ENCODE measurements at regions not wholly inside any gene's neighbourhood (a gene's known extent, or its start where the extent isn't known, plus 50 kb on each side); places are given as distances from the start of the nearest gene placed in this dataset.

DNA sequence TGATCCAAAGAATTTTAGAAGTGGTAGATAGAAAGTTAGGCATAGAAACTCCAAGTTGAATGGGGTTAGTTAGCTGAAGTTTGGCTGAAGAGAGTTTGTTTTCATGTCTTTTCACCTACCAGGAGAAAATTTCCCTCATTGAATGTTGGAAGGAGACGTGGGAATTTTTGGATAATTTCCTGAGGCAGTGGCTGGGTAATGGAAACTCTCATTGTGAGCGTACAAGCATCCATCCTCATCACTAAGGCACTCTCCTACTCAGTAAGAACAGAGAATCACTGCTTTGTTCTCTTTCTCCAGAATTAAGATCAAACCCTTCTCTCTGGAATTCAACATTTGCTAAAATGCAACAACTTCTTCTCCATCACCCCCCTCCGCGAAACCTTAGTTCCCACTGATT is 179.7 kb downstream of the PALM2AKAP2 start:
- ChIA-PET POLR2A (no interaction called here), CTCF (ENCODE audit: low intra/inter-chr PET ratio, low total read pairs) (no interaction called here)
- intact Hi-C loops (cut with micrococcal nuclease; ENCODE audit: unreplicated experiment), result no loop called here
- Histone ChIP-seq H3K4me3 (replicated peaks in 1 of 3; ENCODE audit: insufficient read depth in 1 of 3, low read depth in 2 of 3, low read length in 3 of 3) (no peak overlapping the region), H3K4me1 (ENCODE audit: insufficient read depth, low read length) (no peaks in the 10 kb centered on the region), H3K27me3 (ENCODE audit: control insufficient read depth in 1 of 2, insufficient read depth in 2 of 2, low read length in 2 of 2) (no peaks in the 10 kb centered on the region; a peak in 1 of 5 replicates), H3K27ac (ENCODE audit: extremely low read length, insufficient read depth, low read length) (no peak overlapping the region), H4K20me1 (ENCODE audit: insufficient read depth, low read length) (no peaks in the 10 kb centered on the region), H3K9me3 (ENCODE audit: low read length) (no peaks in the 10 kb centered on the region), H3K36me3 (replicated peaks in 1 of 2; ENCODE audit: control insufficient read depth in 1 of 2, insufficient read depth in 2 of 2, low read length in 2 of 2) (no peaks in the 10 kb centered on the region), H3K79me2 (ENCODE audit: insufficient read depth, low read length) (no peaks in the 10 kb centered on the region), H3K9ac (ENCODE audit: insufficient read depth, low read depth, low read length) (no peak overlapping the region), H3K4me2 (ENCODE audit: low read depth, low read length) (no peak overlapping the region), H2AFZ (ENCODE audit: low read length) (no peak overlapping the region)
- no peak for ATAC-seq
- WGBS (ENCODE audit: low lambda C conversion rate), result 54% methylated on average over 4 of the region's 4 CpGs
- BruUV-seq (replicated peaks), result no TSS peak
- in situ Hi-C loops (cut with HindIII; ENCODE audit: extremely low pct_ligation_motif_present, low pct_unique_long_range_greater_than_20kb), result no loop called here
- FAIRE-seq, result no peak
- no peak for DNase-seq (ENCODE audit: low spot score)
- TF ChIP-seq ZNF160 (CRISPR knock-in tag; IDR thresholded peaks at IDR 0.05) (no peak), KLF9 (CRISPR knock-in tag; IDR thresholded peaks at IDR 0.05; ENCODE audit: low read depth) (no peak), ZNF20 (CRISPR knock-in tag; IDR thresholded peaks at IDR 0.05) (no peak), ARNT2 (CRISPR knock-in tag; IDR thresholded peaks at IDR 0.05; ENCODE audit: low read depth) (no peak), ZNF577 (CRISPR knock-in tag; IDR thresholded peaks at IDR 0.05; ENCODE audit: borderline replicate concordance, low read depth) (no peak), ZFP36L2 (CRISPR knock-in tag; IDR thresholded peaks at IDR 0.05) (no peak), SP140L (CRISPR knock-in tag; IDR thresholded peaks at IDR 0.05; ENCODE audit: borderline replicate concordance) (no peak), ZNF430 (CRISPR knock-in tag; IDR thresholded peaks at IDR 0.05) (no peak), ZNF644 (CRISPR knock-in tag; IDR thresholded peaks at IDR 0.05; ENCODE audit: low read depth) (no peak), ZNF703 (CRISPR knock-in tag; IDR thresholded peaks at IDR 0.05; ENCODE audit: borderline replicate concordance) (no peak), GABPA (IDR thresholded peaks at IDR 0.05; ENCODE audit: low read depth, low read length) (no peak), GABPA (CRISPR knock-in tag; IDR thresholded peaks at IDR 0.05; ENCODE audit: low read depth) (no peak), ZNF292 (CRISPR knock-in tag; IDR thresholded peaks at IDR 0.05; ENCODE audit: borderline replicate concordance, low read depth) (no peak), ZBTB37 (CRISPR knock-in tag; IDR thresholded peaks at IDR 0.05) (no peak), GABPB1 (CRISPR knock-in tag; IDR thresholded peaks at IDR 0.05) (no peak)
- TF ChIP-seq, protein P1, sequence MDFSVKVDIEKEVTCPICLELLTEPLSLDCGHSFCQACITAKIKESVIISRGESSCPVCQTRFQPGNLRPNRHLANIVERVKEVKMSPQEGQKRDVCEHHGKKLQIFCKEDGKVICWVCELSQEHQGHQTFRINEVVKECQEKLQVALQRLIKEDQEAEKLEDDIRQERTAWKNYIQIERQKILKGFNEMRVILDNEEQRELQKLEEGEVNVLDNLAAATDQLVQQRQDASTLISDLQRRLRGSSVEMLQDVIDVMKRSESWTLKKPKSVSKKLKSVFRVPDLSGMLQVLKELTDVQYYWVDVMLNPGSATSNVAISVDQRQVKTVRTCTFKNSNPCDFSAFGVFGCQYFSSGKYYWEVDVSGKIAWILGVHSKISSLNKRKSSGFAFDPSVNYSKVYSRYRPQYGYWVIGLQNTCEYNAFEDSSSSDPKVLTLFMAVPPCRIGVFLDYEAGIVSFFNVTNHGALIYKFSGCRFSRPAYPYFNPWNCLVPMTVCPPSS (IDR thresholded peaks at IDR 0.05), result no peak
- TF ChIP-seq, protein P2, sequence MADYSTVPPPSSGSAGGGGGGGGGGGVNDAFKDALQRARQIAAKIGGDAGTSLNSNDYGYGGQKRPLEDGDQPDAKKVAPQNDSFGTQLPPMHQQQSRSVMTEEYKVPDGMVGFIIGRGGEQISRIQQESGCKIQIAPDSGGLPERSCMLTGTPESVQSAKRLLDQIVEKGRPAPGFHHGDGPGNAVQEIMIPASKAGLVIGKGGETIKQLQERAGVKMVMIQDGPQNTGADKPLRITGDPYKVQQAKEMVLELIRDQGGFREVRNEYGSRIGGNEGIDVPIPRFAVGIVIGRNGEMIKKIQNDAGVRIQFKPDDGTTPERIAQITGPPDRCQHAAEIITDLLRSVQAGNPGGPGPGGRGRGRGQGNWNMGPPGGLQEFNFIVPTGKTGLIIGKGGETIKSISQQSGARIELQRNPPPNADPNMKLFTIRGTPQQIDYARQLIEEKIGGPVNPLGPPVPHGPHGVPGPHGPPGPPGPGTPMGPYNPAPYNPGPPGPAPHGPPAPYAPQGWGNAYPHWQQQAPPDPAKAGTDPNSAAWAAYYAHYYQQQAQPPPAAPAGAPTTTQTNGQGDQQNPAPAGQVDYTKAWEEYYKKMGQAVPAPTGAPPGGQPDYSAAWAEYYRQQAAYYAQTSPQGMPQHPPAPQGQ (CRISPR knock-in tag; IDR thresholded peaks at IDR 0.05; ENCODE audit: borderline replicate concordance), result no peak
- TF ChIP-seq, protein P3, sequence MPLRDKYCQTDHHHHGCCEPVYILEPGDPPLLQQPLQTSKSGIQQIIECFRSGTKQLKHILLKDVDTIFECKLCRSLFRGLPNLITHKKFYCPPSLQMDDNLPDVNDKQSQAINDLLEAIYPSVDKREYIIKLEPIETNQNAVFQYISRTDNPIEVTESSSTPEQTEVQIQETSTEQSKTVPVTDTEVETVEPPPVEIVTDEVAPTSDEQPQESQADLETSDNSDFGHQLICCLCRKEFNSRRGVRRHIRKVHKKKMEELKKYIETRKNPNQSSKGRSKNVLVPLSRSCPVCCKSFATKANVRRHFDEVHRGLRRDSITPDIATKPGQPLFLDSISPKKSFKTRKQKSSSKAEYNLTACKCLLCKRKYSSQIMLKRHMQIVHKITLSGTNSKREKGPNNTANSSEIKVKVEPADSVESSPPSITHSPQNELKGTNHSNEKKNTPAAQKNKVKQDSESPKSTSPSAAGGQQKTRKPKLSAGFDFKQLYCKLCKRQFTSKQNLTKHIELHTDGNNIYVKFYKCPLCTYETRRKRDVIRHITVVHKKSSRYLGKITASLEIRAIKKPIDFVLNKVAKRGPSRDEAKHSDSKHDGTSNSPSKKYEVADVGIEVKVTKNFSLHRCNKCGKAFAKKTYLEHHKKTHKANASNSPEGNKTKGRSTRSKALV (CRISPR knock-in tag; IDR thresholded peaks at IDR 0.05), result no peak
- TF ChIP-seq, protein P4, sequence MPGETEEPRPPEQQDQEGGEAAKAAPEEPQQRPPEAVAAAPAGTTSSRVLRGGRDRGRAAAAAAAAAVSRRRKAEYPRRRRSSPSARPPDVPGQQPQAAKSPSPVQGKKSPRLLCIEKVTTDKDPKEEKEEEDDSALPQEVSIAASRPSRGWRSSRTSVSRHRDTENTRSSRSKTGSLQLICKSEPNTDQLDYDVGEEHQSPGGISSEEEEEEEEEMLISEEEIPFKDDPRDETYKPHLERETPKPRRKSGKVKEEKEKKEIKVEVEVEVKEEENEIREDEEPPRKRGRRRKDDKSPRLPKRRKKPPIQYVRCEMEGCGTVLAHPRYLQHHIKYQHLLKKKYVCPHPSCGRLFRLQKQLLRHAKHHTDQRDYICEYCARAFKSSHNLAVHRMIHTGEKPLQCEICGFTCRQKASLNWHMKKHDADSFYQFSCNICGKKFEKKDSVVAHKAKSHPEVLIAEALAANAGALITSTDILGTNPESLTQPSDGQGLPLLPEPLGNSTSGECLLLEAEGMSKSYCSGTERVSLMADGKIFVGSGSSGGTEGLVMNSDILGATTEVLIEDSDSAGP (CRISPR knock-in tag; IDR thresholded peaks at IDR 0.05; ENCODE audit: borderline replicate concordance), result no peak
